ENCODE measurements at regions not wholly inside any gene's neighbourhood (a gene's known extent, or its start where the extent isn't known, plus 50 kb on each side); places are given as distances from the start of the nearest gene placed in this dataset.

DNA sequence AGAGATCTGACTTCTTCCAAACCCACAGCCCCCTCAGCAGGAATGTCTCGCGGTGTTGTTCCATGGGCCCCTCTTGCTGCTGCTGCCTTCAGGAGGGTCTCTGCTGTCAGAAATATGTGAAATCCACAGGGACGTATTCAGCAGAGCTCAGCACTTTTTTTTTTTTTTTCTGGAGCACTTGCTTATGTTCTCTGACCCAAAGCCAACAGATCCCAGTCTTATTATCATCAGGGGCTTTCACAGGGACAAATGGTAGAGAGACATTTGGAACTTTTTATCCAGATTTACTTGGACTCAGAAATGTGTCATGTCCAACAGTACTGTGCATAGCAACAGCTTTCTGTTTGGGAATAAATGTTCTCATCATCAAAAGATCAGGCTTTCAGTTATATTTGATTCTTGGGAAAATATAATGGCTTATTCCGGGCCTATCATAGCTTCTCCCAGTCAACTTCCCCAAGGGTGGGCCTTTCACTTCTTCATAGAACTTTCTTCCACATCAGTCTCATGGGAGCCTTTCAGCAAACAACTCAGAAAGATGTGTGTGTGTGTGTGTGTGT, 332.7 kb downstream of the ZNF536 start:
- DNase-seq (ENCODE audit: low spot score), result no peak

DNA sequence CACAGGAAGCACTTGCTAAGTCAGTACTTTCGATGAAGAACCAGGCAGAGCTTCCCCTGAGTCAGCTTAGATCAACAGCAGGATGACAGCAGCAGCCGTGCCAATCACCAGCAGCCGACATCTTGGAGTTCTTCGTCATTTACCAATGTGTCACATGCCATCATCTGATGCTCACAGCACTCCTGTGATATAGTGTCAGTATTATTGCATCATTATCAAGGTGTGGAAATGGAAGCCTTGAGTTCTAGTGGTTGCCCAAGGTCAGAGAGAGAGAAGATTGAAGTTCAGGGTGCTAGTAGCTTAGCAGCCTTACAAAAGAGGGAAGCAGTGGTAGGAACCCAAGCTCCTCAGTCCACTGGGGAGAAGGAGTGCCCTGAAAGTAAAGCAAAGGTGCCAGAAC, 331.5 kb downstream of the ZNF536 start:
- DNase-seq (ENCODE audit: low spot score), result no peak

DNA sequence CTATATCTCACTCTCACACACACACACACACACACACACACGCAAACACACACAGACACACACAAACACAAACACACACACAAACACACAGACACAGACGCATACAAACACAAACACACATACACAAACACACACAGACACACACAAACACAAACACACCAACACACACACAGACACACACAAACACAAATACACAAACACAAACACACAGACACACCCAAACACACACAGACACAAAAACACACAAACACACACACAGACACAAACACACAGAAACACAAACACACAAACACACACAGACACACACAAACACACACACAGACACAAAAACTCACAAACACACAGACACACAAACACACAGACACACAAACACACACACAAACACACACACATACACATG, 329.0 kb downstream of the ZNF536 start:
- no peak for DNase-seq (ENCODE audit: low spot score)

DNA sequence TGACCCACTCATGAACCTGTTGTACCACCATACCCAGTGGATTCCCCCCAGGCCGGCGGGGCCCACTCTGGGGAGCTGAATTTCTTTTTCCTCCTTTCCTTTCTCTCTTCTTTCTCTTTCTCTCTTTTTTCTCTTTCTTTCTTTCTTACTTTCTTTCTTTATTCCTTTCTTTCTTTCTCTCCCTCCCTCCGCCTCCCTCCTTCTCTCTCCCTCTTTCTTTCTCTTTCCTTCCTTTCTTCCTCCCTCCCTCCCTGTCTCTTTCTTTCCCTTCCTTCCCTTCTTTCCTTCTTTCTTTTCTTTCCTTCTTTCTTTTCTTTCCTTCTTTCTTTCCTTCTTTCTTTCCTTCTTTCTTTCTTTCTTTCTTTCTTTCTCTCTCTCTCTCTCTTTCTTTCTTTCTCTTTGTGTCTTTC, 327.7 kb downstream of the ZNF536 start:
- DNase-seq (ENCODE audit: low spot score), result no peak

DNA sequence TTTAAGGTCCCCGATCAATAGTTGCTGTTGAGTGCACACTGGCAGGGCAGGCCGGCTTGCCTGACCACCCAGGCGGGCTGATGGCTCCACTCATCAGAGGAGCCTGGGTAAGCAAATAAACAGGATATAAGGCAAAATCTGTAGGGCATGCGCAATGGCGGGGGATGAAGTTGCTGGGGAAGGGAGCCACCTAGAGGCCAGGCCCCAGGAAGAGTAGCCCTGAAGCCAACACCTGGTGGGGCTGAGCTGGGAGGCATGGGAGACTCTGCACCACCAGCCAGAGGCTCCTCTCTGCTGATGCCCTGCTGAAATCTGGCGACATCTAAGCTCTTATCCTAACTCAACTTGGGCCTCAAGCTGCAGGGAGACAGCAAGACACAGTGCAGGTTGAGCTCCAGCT, 324.3 kb downstream of the ZNF536 start:
- DNase-seq (ENCODE audit: low spot score), result peak; percentile 70

DNA sequence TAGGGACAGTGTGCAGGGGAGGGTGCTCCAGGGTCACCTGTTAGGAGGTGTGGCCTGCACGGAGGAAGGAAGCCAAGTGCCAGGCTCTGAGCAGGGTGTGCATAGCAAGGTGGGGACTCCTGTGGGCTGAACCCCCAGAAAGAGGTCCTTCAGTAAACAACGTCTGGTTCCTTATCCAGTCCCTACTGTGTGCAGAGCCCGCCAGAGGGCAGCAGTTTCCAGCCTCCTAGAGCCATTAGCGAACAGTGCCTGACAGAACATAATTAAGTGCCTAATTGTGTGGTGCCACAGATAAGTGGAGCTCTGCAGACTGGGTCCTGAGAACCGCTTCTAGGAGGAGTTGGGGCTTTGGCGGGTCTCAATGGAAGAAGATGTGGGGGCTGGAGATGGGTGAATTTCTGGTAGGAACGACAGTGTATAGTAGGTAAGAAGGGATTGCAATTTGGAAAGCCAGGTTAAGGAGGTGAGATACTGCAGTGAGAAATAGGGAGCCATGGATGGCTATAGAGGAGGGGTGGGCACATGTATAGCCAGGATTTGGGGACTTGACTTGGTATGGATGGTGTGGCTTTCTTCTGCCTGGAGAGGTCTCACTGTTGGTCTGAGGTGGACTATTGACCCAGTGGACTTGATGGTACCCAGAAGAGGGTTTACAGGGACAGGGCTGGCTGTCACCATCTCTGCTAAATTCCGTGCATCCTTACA, 323.1 kb downstream of the ZNF536 start:
- DNase-seq (ENCODE audit: low spot score), result no peak

GRCh38 chr19:30694156-30694755, 322.1 kb downstream of the ZNF536 start:
- DNase-seq (ENCODE audit: low spot score), result no peak

DNA sequence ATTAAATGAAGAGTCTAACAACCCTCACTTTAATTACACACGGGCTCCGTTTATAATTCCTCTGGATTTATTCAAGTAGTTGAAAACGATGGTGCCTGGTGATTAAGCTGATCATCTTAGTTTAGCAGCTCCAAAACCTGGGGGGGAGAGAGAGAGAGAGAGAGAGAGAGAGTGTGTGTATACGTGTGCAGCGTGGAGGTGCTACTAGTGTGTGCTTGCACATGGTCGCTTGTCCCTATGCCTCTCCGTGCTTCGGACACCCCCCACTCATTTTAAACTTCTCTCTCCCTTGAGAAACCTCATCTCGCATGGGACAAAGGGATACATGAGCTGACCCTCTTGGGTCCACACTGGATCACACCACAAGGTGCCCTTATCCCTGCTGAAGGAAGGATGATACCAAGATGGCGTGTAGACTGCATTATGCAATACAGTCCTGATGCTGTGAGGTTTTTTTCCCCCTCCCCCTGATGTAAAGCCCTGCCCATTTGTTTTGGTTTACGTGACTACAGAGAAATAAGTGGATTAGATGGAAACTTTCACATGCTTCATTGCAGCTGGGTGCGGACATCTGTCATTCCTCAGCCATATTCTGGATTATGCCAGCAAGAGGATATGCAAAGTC, 320.8 kb downstream of the ZNF536 start:
- no peak for DNase-seq (ENCODE audit: low spot score)

DNA sequence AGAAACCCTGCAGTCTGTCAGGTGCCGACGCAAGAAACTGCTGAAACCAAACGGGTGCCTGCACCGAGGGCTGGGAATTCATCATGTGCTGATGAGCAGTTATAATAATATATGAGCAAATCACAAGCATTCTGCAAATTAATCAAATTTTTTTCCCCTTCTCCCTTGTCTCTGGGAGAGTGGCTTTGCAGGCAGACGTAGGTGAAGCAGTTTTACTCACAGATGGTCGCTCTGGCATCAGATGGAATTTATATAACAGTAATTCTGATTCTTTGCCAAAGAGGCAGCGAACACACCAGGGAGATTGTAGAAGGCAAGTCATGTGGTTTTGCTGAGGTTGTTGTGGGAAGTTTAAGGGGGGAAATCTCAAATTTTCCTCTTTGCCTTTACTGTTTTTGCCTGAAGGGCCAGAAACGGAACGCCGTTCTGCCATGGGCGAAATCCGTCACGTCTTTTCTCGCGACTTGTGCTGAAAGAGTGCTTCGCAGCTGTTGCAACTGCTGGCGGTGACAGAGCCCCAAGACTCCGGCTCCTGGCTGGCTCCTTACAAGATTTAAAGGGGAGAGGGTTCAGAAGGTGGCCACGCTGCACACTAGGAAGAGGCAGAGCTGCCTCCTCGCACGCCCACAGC, 320.1 kb downstream of the ZNF536 start:
- no peak for DNase-seq (ENCODE audit: low spot score)

- no peak for DNase-seq (ENCODE audit: low spot score)
Observed at GRCh38 chr19:30691819-30692166, 319.6 kb downstream of the ZNF536 start.

GRCh38 chr19:30690935-30691818, 319.0 kb downstream of the ZNF536 start:
- DNase-seq (ENCODE audit: low spot score), result no peak

GRCh38 chr19:30690525-30690924, 318.3 kb downstream of the ZNF536 start:
- no peak for DNase-seq (ENCODE audit: low spot score)

DNA sequence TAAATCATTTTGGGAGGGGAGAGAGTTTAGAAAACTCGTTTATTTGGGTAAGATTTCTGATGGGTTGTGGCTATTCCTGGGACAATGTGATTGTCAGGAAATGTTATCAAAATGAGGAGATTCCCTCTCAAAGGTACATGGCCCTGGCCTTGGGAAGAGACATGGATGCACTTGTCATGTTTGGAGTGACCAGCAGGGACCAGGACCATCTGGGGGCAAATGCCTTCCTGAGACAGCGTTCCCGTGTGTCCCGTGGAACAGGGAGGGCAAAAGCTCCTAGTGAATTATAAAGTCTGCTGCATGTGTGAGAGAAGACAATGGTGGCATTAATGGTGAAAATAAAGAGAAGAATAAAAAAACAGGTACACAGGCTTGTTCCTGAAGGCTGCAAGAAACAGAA, 317.3 kb downstream of the ZNF536 start:
- DNase-seq (ENCODE audit: low spot score), result no peak

- DNase-seq (ENCODE audit: low spot score), result no peak
Observed at GRCh38 chr19:30688696-30689095, 316.5 kb downstream of the ZNF536 start.

DNA sequence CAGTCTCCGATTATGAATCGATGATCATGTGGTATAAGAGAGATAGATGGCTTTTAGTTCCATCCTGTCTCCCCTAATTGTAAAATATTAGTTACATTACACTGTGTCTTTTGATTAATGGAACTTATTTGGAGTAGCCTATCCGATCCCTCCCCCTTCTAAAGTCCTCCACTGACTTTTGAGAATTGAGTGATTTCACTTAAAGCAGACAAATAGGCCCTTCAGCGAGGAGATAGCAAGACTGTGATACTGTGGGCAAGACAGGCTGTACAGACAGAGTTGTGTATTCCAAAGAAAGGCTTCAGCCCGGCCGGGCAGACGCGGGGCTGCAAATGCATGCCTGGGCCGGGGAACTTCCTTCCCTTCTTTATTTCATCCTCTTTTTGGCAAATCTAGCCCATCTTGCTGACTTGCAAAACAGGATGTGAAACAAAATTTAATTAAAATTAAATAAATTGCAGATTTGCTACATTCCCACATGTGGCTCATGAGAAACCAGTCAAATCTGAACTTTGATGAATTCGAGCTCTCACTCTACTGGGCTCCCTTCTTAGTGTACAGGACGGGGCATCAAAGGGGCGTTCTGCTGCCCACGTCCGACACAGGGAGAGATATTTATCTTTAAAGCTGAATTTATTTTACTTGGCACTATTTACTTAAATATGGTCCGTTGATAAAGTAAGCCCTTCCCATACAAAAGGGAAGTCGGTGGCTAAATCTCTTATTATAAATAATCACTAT, 314.8 kb downstream of the ZNF536 start:
- DNase-seq (ENCODE audit: low spot score), result no peak

GRCh38 chr19:30686176-30686820, 314.1 kb downstream of the ZNF536 start:
- no peak for DNase-seq (ENCODE audit: low spot score)

GRCh38 chr19:30685426-30686000, 313.3 kb downstream of the ZNF536 start:
- DNase-seq (ENCODE audit: low spot score), result no peak

DNA sequence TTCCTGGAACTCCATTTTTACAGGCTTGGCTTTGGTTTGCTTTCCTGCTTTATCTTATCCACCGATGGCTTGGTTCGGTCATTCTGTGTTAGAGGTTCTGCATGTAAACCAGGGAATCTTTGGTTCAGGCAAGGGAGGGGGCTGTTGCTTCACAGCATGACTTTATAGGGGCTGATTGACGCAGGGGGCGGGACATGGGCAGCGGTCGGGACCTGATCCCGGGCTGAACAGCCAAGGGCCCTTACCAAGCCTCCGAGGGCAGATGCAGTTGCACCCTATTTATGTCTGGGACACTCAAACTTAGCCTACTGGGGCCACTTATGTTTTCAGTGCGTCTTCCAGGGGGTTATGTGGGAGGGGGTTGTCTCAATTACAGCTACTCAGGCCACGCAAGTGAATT, 312.4 kb downstream of the ZNF536 start:
- DNase-seq (ENCODE audit: low spot score), result no peak

DNA sequence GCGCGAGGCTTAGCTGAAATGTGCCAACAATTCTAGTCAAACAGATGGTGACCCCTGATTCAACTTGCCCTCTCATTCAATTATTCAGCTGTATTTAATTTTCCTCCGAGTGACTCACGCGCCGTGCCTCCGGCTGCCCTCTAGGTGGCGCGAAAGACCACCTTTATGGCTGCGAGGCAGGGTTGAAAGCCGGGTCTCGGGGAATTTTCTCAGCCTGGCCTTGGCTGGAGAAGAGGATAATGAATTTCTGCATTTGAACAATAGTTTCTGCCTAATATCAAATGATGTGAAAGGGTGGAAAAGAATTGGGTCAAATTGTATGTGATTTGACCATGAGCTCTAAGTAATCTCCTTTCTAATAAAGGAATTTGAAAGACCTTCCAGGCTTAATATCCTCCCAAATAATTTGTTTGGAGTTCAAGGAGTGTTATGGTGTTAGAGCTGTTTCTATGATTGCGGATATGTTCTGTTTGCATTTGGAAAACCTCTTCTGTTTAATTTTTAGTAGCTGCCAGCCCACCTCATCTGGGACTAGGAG, 310.9 kb downstream of the ZNF536 start:
- DNase-seq (ENCODE audit: low spot score), result peak; percentile 86
